ENCODE measurements at regions not wholly inside any gene's neighbourhood (a gene's known extent, or its start where the extent isn't known, plus 50 kb on each side); places are given as distances from the start of the nearest gene placed in this dataset.

DNA sequence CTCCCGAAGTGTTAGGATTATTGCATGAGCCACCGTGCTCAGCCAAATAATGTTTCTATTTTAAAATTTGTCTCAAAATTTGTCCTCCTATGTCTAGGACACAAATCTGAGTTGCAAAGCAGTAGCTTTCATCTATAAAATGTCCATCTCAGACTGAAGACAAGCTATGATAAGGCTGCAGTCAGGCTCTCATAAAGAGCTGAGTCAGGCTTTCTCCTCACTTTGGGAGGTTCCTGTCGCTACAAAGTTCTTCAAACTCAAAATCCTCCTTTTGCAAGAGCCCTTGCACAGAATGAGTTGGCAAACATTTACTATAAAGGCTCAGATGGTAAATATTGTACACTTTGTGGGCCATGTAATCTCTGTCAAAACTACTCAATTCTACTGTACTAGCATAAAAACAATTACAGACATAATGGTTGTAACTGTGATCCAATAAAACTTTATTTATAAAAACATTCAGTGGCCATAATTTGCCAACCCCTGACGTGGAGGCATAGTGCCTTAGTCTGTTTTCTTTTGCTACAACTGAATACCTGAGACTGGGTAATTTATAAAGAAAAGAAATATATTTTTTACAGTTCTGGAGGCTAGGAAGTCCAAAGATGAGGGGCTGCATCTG is 154.9 kb upstream of the SATB2 start:
- Histone ChIP-seq H3K4me1 (ENCODE audit: control insufficient read depth, extremely low read depth, insufficient read depth, low read length) (no peaks in the 10 kb centered on the region), H3K4me2 (ENCODE audit: insufficient read depth, low read length) (no peak overlapping the region), H4K20me1 (replicated peaks; ENCODE audit: control insufficient read depth, extremely low read depth, insufficient read depth, low read length) (no peaks in the 10 kb centered on the region), H3K27ac (ENCODE audit: insufficient read depth, low read depth, low read length) (no peak overlapping the region), H3K36me3 (ENCODE audit: control insufficient read depth in 2 of 2, extremely low read depth in 1 of 2, insufficient read depth in 2 of 2, low read length in 2 of 2) (no peaks in the 10 kb centered on the region), H2AFZ (ENCODE audit: low read depth, low read length) (no peak overlapping the region), H3K79me2 (ENCODE audit: control insufficient read depth, insufficient read depth, low read length) (no peaks in the 10 kb centered on the region), H3K4me3 (replicated peaks in 1 of 3; ENCODE audit: insufficient read depth in 1 of 3, low read depth in 1 of 3, low read length in 3 of 3) (no peak overlapping the region), H3K9ac (replicated peaks; ENCODE audit: extremely low read depth, insufficient read depth, low read length) (no peak overlapping the region), H3K9me1 (replicated peaks; ENCODE audit: control insufficient read depth, extremely low read depth, insufficient read depth, low read length) (no peaks in the 10 kb centered on the region), H3K27me3 (ENCODE audit: control insufficient read depth in 2 of 2, insufficient read depth in 2 of 2, low read length in 2 of 2) (no peaks in the 10 kb centered on the region), H3K9me3 (replicated peaks; ENCODE audit: control insufficient read depth, insufficient read depth, low read length) (no peaks in the 10 kb centered on the region)
- ChIA-PET CTCF (no interaction called here), POLR2A (no interaction called here)
- dilution Hi-C loops (cut with MboI; ENCODE audit: extremely low pct_ligation_motif_present, low sequenced_read_pairs), result no loop called here
- FAIRE-seq (no peak), DNase-seq (ENCODE audit: low read depth, low spot score) (no peak)
- intact Hi-C loops (cut with micrococcal nuclease), result no loop called here
- no TSS peak for BruUV-seq (replicated peaks)
- TF ChIP-seq EZH2 (IDR thresholded peaks at IDR 0.05; ENCODE audit: borderline replicate concordance, low read depth, low read length, severe bottlenecking), result no peak

DNA sequence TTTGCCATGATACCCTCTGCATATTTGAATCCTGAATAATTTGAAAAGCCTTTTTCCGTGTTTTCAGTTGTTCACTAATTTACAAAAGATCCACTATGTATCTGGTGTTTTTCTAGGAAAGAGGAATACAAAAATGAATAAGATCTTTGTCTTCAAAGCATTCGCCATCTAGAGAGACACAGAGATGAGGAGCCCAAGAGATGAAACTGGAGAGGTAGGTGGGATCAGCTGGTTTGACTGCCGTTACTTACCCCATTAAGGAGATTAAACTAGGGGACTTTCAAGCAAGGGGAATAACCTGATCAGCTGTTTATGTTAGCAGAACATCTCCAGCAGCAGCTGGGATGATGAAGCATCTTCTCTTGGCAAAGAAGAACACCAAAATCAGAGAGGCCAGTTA is 150.2 kb upstream of the SATB2 start:
- ChIA-PET CTCF (interaction anchor here (1.8 kb wide), 1 partner anchor 11 kb away, joined by 5 read pairs; no protein-coding TSS in a partner anchor), POLR2A (no interaction called here)
- no peaks in the 10 kb centered on the region for H3K79me2 ChIP-seq (ENCODE audit: control insufficient read depth, insufficient read depth, low read length)
- H3K9me3 ChIP-seq (replicated peaks; ENCODE audit: control insufficient read depth, insufficient read depth, low read length), result no peaks in the 10 kb centered on the region
- H3K9me1 ChIP-seq (replicated peaks; ENCODE audit: control insufficient read depth, extremely low read depth, insufficient read depth, low read length), result no peaks in the 10 kb centered on the region
- H4K20me1 ChIP-seq (replicated peaks; ENCODE audit: control insufficient read depth, extremely low read depth, insufficient read depth, low read length), result no peaks in the 10 kb centered on the region
- H3K4me2 ChIP-seq (ENCODE audit: insufficient read depth, low read length), result no peak overlapping the region
- intact Hi-C loops (cut with micrococcal nuclease), result no loop called here
- H3K9ac ChIP-seq (replicated peaks; ENCODE audit: extremely low read depth, insufficient read depth, low read length), result no peak overlapping the region
- dilution Hi-C loops (cut with MboI; ENCODE audit: extremely low pct_ligation_motif_present, low sequenced_read_pairs), result no loop called here
- H3K36me3 ChIP-seq (ENCODE audit: control insufficient read depth in 2 of 2, extremely low read depth in 1 of 2, insufficient read depth in 2 of 2, low read length in 2 of 2), result no peaks in the 10 kb centered on the region
- H3K27ac ChIP-seq (ENCODE audit: insufficient read depth, low read depth, low read length), result no peak overlapping the region
- H2AFZ ChIP-seq (ENCODE audit: low read depth, low read length), result no peak overlapping the region
- TF ChIP-seq POLR2A (IDR thresholded peaks at IDR 0.05; ENCODE audit: low read depth, low read length), result no peak
- TF ChIP-seq, protein P1, sequence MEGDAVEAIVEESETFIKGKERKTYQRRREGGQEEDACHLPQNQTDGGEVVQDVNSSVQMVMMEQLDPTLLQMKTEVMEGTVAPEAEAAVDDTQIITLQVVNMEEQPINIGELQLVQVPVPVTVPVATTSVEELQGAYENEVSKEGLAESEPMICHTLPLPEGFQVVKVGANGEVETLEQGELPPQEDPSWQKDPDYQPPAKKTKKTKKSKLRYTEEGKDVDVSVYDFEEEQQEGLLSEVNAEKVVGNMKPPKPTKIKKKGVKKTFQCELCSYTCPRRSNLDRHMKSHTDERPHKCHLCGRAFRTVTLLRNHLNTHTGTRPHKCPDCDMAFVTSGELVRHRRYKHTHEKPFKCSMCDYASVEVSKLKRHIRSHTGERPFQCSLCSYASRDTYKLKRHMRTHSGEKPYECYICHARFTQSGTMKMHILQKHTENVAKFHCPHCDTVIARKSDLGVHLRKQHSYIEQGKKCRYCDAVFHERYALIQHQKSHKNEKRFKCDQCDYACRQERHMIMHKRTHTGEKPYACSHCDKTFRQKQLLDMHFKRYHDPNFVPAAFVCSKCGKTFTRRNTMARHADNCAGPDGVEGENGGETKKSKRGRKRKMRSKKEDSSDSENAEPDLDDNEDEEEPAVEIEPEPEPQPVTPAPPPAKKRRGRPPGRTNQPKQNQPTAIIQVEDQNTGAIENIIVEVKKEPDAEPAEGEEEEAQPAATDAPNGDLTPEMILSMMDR (IDR thresholded peaks at IDR 0.05; ENCODE audit: extremely low read depth in 1 of 2, insufficient read depth in 1 of 2, low read depth in 1 of 2, low read length in 2 of 2), result no peak
- TF ChIP-seq POLR2AphosphoS5 (IDR thresholded peaks at IDR 0.05; ENCODE audit: insufficient read depth, low read depth, low read length), result no peak
- no peak for TF ChIP-seq JUN (IDR thresholded peaks at IDR 0.05; ENCODE audit: borderline replicate concordance, insufficient read depth, insufficient read length, low read depth)
- no peak overlapping the region for H3K4me3 ChIP-seq (replicated peaks in 1 of 3; ENCODE audit: insufficient read depth in 1 of 3, low read depth in 1 of 3, low read length in 3 of 3)
- DNase-seq (ENCODE audit: low read depth, low spot score) (no peak), FAIRE-seq (no peak)
- H3K27me3 ChIP-seq (ENCODE audit: control insufficient read depth in 2 of 2, insufficient read depth in 2 of 2, low read length in 2 of 2), result peaks cover 4 to 7% of the 10 kb centered on the region in 2 experiments
- no peaks in the 10 kb centered on the region for H3K4me1 ChIP-seq (ENCODE audit: control insufficient read depth, extremely low read depth, insufficient read depth, low read length)
- no TSS peak for BruUV-seq (replicated peaks)

Measured in endothelial cell of umbilical vein (primary cell).